ENCODE measurements at regions not wholly inside any gene's neighbourhood (a gene's known extent, or its start where the extent isn't known, plus 50 kb on each side); places are given as distances from the start of the nearest gene placed in this dataset.

DNA sequence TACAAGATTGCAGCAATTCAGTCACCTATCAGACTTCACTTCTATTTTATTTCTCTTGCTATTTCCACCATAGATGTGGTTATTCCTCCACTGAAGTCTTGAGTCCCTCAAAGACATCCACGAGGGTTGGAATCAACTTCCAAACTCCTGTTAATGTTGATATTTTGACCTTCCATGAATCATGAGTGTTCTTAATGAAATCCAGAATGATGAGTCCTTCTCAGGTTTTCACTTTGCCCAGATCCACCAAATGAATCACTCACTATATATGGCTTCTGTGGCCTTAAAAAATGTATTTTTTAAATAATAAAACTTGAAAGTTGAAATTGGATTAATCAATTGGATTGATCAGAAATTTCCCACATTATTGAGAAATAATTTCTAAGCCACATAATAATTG lies 1821.0 kb downstream of the EFNA5 start:
- no peak for DNase-seq

DNA sequence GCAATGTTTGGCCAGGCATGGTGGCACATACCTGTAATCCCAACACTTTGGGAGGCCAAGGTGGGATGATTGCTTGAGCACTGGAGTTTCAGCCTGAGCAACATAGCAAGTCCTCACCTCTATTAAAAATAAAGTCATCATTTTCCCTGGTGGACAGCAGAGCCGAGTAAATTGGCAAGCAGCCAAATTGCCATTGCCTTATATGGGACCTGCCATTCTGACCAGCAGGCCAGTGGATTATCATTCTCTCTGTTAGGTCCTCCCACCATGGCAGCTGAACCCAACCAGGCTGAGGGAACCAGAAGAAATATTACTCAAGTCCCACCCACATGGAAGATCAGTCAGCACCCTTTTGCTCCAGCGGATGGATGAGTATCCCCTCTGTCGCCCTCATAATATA lies 1829.9 kb downstream of the EFNA5 start:
- no peak for DNase-seq

GRCh38 chr5:105836887-105837286 lies 1833.8 kb downstream of the EFNA5 start:
- DNase-seq = no peak

- DNase-seq = no peak
Measured at GRCh38 chr5:105836268-105836667, 1834.5 kb downstream of the EFNA5 start.

- no peak for DNase-seq
Measured at GRCh38 chr5:105828821-105829220, 1841.9 kb downstream of the EFNA5 start.

DNA sequence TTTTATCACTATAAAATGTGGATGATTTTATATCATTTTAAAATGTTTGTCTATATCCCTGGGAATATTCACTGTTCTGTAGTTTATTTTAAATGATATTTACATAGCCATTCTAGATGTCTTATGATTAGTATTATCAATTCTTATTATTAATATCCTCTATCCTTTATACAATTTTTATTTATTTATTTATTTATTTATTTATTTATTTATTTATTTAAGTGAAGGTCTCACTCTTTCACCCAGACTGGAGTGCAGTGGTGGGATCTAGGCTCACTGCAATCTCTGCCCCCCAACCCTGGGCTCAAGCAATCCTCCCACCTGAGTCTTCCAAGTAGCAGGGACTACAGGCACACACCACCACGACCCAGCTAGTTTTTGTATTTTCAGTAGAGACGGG lies 1848.9 kb downstream of the EFNA5 start:
- DNase-seq = no peak

GRCh38 chr5:105817914-105818313 lies 1852.8 kb downstream of the EFNA5 start:
- no peak for DNase-seq

DNA sequence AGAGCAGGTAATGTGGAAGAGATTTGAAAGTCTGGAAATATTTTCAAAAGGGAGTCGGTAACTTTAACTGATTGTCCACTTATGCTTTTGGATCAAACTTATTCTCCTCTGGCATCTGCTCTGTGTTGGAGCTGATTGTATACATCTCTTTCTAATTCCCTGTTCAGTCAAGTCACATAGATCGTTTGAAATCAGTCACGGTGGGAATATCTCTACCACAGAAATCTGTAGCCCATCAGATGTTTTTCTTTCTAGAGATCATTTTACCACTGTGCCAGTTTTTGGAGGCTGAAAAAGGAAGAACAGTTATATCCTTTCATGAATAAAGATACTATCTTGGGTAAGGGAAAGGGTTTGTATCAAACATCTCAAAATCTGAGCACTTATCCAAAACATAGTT lies 1853.3 kb downstream of the EFNA5 start:
- no peak for DNase-seq

DNA sequence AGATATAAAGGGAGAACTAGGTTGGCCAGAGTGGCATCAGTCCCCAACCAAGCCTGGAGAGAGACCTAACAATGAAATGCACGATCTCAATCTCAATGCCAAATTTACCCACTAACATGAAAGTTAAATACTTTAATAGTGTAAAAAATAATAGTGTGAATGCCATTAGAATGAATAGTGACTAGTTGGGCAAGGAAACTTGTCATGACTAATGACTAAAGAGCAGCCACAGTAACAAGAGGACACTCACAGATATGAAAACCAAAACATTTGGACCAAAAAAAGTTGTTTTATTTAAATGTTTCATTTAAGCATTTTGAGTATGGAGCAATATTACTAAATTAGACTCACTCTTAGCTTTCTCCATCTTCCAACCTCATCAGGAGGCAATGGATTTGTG lies 1853.8 kb downstream of the EFNA5 start:
- no peak for DNase-seq

DNA sequence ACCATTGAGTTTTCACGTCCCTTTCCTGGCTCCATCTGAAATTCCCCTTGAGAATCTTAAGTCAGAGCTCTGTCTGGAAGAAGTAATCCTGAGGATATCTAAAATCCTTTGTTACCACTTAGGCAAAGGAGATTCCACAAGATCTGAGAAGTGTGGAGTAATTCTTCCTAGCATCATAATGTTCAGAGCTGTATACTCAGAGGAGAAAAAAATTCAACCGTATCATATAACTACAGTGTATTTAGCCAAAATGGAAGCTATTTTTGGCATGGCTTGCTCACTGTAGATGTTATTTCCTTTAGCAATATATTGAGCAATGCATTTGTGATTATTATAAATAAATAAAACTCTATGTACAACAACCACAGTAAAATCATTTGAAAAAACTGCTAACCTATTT lies 1858.4 kb downstream of the EFNA5 start:
- DNase-seq = no peak

GRCh38 chr5:105807951-105808350 lies 1862.8 kb downstream of the EFNA5 start:
- no peak for DNase-seq

- DNase-seq = no peak
Measured at GRCh38 chr5:105807290-105807689, 1863.4 kb downstream of the EFNA5 start.

- DNase-seq = no peak
Measured at GRCh38 chr5:105806596-105806995, 1864.1 kb downstream of the EFNA5 start.

DNA sequence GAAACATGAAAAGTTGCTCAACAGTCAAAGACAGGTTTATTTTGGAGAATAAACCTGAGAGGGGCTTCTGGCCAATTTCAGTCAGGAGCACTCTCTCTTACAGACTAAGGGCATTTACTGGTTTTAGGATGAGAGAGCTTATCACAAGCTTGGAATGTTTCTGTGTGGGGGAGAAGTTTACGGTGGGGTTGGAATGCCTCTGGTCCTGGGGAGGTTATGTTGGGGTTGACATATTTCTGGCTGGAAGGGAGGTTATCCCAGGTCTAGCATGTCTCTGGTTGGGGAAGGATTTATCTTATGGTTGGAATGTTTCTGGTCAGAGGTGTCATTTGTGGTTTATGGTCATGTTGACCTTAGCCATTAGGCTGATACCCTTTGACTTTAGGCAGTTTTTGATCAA lies 1867.3 kb downstream of the EFNA5 start:
- no peak for DNase-seq

DNA sequence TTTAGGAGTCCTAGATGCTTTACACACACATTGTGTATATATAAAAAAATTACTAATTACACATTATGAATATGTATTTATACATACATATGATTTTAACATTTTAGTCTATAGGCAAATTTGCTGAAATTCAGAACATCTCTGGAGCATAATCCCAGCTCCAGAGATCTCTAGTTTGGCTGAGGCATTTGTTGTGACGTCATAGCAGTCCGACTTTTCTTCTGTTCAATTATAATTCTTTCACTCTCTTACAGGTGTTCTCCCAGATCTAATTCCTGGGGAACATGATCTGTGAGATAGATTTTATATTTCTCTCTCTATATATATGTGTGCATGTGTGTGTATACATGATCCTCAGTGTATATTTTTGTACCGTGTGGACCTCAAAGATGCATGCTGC lies 1876.2 kb downstream of the EFNA5 start:
- DNase-seq = no peak

DNA sequence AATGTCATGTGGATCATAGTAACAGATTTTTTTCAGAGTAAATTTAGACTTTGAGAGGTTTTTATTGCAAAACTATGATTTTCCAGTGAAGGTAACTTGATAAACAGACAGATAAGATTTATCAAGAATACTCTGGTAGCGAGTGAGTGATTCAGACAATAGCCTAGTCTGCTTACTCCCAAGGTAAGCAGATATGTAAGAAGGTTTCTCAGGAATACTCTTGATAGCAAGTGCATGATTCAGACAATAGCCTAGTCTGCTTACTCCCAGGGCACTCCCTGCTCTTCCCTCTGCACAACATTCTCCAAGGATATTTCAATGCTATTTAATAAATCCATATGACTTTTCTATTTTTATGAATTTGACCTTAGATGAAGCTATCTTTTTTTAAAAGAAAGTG lies 1881.5 kb downstream of the EFNA5 start:
- DNase-seq = no peak

GRCh38 chr5:105783811-105784210 lies 1886.9 kb downstream of the EFNA5 start:
- DNase-seq = no peak

DNA sequence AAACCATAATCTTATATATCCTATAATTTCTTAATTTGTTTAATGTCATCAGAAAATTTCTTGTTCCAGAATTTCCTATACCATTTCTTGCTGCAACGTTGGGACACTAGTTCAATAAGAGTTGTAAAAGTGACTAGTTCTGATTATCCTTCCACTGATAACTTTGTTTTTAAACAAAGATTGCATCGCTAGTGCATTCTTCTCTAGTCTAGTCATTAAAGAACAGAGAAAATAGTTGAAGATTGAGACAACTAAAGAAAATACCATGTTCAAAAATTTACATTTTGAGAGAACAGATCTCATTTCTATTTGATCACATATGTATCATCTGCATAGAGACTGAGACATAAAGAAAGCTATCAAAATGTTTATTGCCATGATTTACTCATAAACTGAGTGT lies 1888.2 kb downstream of the EFNA5 start:
- no peak for DNase-seq

- DNase-seq = no peak
Measured at GRCh38 chr5:105773241-105773640, 1897.5 kb downstream of the EFNA5 start.

DNA sequence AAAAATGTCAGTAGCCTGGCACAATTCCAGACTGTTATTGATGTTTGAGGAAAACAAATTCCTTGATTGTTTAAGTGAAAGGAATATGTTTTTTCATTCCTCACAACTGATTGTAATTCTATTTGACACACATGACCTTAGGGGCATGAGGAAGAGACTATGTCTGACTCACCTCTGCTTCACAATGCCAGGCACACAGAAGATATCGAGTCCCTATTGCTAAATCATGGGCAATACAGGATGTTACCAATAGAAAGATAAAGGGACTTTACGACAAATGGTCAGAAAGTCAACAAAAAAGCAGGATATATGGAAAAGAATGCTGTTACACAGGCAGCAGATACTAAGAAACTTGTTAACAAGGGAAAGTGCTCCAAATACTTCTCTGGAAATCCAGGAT lies 1903.5 kb downstream of the EFNA5 start:
- DNase-seq = no peak

DNA sequence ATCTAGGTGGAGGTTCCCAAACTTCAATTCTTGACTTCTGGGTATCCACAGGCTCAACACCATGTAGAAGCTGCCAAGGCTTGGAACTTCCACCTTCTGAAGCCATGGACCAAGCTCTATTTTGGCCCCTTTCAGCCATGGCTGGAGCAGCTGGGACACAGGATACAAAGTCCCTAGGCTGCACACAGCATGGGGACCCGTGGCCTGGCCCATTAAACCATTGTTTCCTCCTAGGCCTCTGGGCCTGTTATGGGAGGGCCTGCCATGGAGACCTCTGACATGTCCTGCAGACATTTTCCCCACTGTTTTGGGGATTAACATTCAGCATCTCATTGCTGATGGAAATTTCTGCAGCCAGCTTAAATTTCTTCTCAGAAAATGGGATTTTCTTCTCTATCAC lies 1908.0 kb downstream of the EFNA5 start:
- DNase-seq = no peak

- DNase-seq = no peak
Measured at GRCh38 chr5:105754056-105754455, 1916.7 kb downstream of the EFNA5 start.

- DNase-seq = no peak
Measured at GRCh38 chr5:105752801-105753200, 1917.9 kb downstream of the EFNA5 start.

DNA sequence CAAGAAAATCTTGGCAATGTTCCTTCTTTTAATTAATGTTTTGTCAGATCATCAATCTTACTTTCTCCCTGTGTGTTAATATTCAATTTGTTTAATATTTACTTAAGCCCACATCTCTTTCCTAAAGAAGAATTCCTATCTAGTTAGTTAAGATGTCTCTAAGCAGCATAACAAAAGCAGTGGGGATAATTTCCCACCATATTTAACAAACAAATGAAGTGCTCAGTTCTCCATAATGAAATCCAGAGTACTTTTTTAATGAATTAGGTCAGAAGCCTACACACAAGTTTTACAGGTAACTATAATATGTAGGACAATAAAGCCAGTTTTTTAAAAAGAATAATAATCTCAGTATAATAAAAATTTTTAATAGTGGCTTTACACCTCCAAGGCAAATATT lies 1918.8 kb downstream of the EFNA5 start:
- DNase-seq = no peak

- DNase-seq = no peak
Measured at GRCh38 chr5:105745111-105745510, 1925.6 kb downstream of the EFNA5 start.

GRCh38 chr5:105740242-105740641 lies 1930.5 kb downstream of the EFNA5 start:
- DNase-seq = no peak
